Astrocyte (in vitro differentiated cells and primary cell): ENCODE measurements at regions not wholly inside any gene's neighbourhood (a gene's known extent, or its start where the extent isn't known, plus 50 kb on each side); places are given as distances from the start of the nearest gene placed in this dataset.

Source experiments
- CTCF ChIP-seq: IDR thresholded peaks from 2 replicates; pipeline ENCODE4 v1.5.1; 2011; ENCODE audit warnings: low read depth, mild to moderate bottlenecking, inconsistent platforms, low read length, moderate library complexity; ENCODE audit not compliant: insufficient read depth
- EZH2 ChIP-seq: IDR thresholded peaks from 2 replicates; pipeline ENCODE4 v1.6.1; 2012; ENCODE audit warnings: mild to moderate bottlenecking, low read length, inconsistent platforms; ENCODE audit not compliant: insufficient read depth

- no peak for TF ChIP-seq CTCF
- TF ChIP-seq EZH2: no peak
Measured at GRCh38 chr11:81270686-81271085, 1463.0 kb downstream of the FAM181B start.
